ENCODE measurements at regions not wholly inside any gene's neighbourhood (a gene's known extent, or its start where the extent isn't known, plus 50 kb on each side); places are given as distances from the start of the nearest gene placed in this dataset.

DNA sequence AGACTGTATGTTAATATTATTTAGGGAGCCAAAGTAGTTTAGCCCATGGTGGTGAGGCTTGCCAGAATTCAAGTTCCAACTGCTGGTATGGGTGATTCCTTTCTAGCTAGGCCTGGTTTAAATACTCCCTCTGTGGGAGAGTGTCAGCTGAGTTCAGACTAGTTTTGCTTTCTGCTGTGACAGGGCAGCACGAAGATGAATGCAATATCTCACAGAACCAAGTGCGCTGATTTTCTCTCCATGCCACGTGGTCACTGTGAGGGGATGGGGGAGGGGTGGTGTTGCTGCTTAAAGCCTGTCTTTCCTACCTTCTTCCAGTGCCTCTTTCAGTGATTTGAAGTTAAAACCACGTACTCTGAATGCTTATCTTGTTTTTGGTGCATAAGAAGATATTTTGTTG, 445.7 kb upstream of the CXorf51B start:
- TF ChIP-seq, protein P1, sequence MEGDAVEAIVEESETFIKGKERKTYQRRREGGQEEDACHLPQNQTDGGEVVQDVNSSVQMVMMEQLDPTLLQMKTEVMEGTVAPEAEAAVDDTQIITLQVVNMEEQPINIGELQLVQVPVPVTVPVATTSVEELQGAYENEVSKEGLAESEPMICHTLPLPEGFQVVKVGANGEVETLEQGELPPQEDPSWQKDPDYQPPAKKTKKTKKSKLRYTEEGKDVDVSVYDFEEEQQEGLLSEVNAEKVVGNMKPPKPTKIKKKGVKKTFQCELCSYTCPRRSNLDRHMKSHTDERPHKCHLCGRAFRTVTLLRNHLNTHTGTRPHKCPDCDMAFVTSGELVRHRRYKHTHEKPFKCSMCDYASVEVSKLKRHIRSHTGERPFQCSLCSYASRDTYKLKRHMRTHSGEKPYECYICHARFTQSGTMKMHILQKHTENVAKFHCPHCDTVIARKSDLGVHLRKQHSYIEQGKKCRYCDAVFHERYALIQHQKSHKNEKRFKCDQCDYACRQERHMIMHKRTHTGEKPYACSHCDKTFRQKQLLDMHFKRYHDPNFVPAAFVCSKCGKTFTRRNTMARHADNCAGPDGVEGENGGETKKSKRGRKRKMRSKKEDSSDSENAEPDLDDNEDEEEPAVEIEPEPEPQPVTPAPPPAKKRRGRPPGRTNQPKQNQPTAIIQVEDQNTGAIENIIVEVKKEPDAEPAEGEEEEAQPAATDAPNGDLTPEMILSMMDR (conservative IDR thresholded peaks at IDR 0.05) = no peak
- Histone ChIP-seq H4K20me1 (ENCODE audit: control insufficient read depth, insufficient read depth, insufficient read length) (no peaks in the 10 kb centered on the region), H3K56ac (ENCODE audit: insufficient read length, low read depth, low read length) (no peak overlapping the region), H4K5ac (ENCODE audit: insufficient read length, low read depth, low read length) (no peak overlapping the region), H3K9me3 (ENCODE audit: control insufficient read depth, low read depth, low read length) (peaks cover 13% of the 10 kb centered on the region), H2AK5ac (ENCODE audit: insufficient read length, low read length) (no peak overlapping the region), H3K23ac (ENCODE audit: insufficient read length, low read depth, low read length) (no peak overlapping the region), H3K9ac (ENCODE audit: extremely low read depth, insufficient read length, low read length) (no peak overlapping the region), H3T11ph (ENCODE audit: low read length) (no peak overlapping the region), H2BK20ac (ENCODE audit: low read depth, low read length, poor library complexity, severe bottlenecking) (no peak overlapping the region), H3K4me1 (ENCODE audit: insufficient read depth, low read length) (no peaks in the 10 kb centered on the region), H2BK12ac (ENCODE audit: insufficient read length, low read depth, low read length) (no peak overlapping the region), H3K18ac (ENCODE audit: insufficient read length, low read depth, low read length) (no peak overlapping the region), H2BK15ac (ENCODE audit: low read depth, low read length) (no peak overlapping the region), H4K91ac (ENCODE audit: insufficient read length, low read depth, low read length) (no peak overlapping the region), H3K14ac (ENCODE audit: insufficient read depth, low read length) (no peak overlapping the region), H4K8ac (replicated peaks; ENCODE audit: insufficient read length, low read depth, low read length) (no peak overlapping the region), H3K79me2 (ENCODE audit: insufficient read depth, low read length) (no peaks in the 10 kb centered on the region), H3K4me2 (ENCODE audit: insufficient read depth, insufficient read length, low read length) (no peak overlapping the region), H3K27ac (ENCODE audit: insufficient read length, low read depth, low read length) (no peak overlapping the region), H3K79me1 (ENCODE audit: insufficient read depth, low read depth, low read length, poor library complexity, severe bottlenecking) (no peaks in the 10 kb centered on the region), H2BK120ac (ENCODE audit: low read depth, low read length, poor library complexity, severe bottlenecking) (no peak overlapping the region), H2BK5ac (ENCODE audit: insufficient read length, low read length) (no peak overlapping the region), H2AFZ (ENCODE audit: low read length) (no peak overlapping the region), H3K23me2 (ENCODE audit: insufficient read length, low read depth, low read length, poor library complexity, severe bottlenecking) (no peaks in the 10 kb centered on the region), H3K4ac (ENCODE audit: low read depth, low read length) (no peak overlapping the region), H3K27me3 (ENCODE audit: insufficient read depth, low read length) (no peaks in the 10 kb centered on the region)
- DNase-seq = no peak
- Mint-ChIP-seq H3K4me3 (no peak overlapping the region), H3K27me3 (ENCODE audit: low read depth) (no peaks in the 10 kb centered on the region), H3K27ac (no peak overlapping the region), H3K36me3 (ENCODE audit: insufficient read depth in 1 of 3, low read depth in 3 of 3) (peaks cover 0 to 8% (median 0%) of the 10 kb centered on the region in 3 experiments; a peak in 3 of 7 replicates), H3K9me3 (peaks cover 58 to 71% of the 10 kb centered on the region in 2 experiments), H3K4me1 (no peaks in the 10 kb centered on the region)
- WGBS (ENCODE audit: extremely low coverage, insufficient read length, low lambda C conversion rate) = no CpG with 5 or more reads among the region's 4 CpGs
